VCaP (cell line): ENCODE measurements at regions not wholly inside any gene's neighbourhood (a gene's known extent, or its start where the extent isn't known, plus 50 kb on each side); places are given as distances from the start of the nearest gene placed in this dataset.

Experiments used
- H3K27ac ChIP-seq: fragments of 450-650 bp; 2 replicates; pipeline ENCODE4 v1.5.1; 2017
- TF ChIP-seq, protein P1 (sequence below): fragments of 450-650 bp; conservative IDR thresholded peaks from 2 replicates; pipeline ENCODE4 v1.5.1; 2017; ENCODE audit warnings: mild to moderate bottlenecking, moderate library complexity

GRCh38 chr13:90412980-90413379 is 934.5 kb upstream of the MIR17HG start:
- no peak overlapping the region for H3K27ac ChIP-seq
- TF ChIP-seq, protein P1, sequence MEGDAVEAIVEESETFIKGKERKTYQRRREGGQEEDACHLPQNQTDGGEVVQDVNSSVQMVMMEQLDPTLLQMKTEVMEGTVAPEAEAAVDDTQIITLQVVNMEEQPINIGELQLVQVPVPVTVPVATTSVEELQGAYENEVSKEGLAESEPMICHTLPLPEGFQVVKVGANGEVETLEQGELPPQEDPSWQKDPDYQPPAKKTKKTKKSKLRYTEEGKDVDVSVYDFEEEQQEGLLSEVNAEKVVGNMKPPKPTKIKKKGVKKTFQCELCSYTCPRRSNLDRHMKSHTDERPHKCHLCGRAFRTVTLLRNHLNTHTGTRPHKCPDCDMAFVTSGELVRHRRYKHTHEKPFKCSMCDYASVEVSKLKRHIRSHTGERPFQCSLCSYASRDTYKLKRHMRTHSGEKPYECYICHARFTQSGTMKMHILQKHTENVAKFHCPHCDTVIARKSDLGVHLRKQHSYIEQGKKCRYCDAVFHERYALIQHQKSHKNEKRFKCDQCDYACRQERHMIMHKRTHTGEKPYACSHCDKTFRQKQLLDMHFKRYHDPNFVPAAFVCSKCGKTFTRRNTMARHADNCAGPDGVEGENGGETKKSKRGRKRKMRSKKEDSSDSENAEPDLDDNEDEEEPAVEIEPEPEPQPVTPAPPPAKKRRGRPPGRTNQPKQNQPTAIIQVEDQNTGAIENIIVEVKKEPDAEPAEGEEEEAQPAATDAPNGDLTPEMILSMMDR = no peak

- TF ChIP-seq, protein P1 = no peak
- H3K27ac ChIP-seq = no peak overlapping the region
Measured at GRCh38 chr13:90413548-90413947, 933.9 kb upstream of the MIR17HG start.

DNA sequence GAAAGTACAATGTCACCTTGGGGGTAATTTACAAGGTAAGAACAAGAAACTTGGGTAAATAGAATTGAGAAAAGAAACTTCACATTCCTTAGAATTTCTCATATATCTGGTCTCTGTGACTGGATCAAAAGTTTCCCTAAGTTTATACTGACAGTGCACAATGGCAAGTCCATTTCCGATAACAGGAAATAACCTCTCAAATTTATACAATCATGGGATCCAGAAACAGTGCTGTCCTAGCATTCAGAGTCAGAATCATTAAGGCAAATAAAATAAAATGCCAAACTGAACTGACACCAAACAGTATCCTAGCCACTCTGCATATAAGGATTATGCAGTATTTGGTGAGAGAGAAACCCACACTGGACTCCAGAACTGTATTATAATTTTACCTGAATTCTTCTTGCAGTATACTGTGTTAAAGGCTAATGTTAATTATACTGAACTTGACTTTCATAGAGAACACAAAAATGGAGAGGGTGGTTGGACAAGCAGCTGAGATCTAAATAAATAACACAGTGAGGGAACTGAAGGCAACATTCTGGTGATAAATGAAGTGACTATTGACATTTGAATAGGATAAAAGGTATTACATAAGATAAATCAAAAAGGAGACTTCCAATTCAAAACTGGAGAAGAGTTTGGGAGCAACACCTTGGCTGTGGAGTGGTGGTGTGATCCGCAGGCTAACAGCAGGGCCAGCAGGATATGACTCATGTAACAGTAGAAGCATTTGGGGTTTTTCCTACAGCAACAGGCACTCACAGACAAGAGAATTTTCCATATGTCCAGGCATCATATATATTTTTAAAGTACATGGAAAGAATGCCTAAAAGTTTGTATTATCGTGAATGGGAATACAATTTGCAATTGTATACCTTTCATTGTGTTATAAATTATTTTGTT is 932.5 kb upstream of the MIR17HG start:
- H3K27ac ChIP-seq = no peak overlapping the region
- TF ChIP-seq, protein P1 = no peak

DNA sequence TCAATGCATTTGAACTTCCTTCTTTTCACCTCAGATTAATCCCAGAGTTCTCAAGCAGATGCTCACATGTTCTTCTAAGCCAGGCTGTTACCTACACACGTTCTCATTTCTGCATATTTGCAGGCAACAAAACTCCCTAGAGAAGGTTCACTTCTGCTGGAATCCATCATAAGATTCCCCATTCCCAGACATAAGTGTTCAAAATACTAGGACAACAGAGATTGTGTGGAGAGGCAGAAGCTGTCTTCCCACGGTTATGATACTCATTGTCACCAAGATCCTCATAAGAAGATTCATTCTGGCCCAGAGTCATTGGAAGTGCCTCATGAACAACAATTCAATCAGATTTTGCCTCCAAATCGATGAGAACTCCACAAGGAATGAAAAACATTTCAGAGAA is 931.6 kb upstream of the MIR17HG start:
- TF ChIP-seq, protein P1 = no peak
- no peak overlapping the region; the same call in 1 of the 2 replicates for H3K27ac ChIP-seq

GRCh38 chr13:90416519-90416918 is 931.0 kb upstream of the MIR17HG start:
- TF ChIP-seq, protein P1 = no peak
- H3K27ac ChIP-seq = no peak overlapping the region; the same call in 1 of the 2 replicates

- TF ChIP-seq, protein P1 = no peak
- H3K27ac ChIP-seq = no peak overlapping the region; the same call in 1 of the 2 replicates
Measured at GRCh38 chr13:90416938-90417337, 930.5 kb upstream of the MIR17HG start.

GRCh38 chr13:90420683-90421082 is 926.8 kb upstream of the MIR17HG start:
- TF ChIP-seq, protein P1 = no peak
- no peak overlapping the region for H3K27ac ChIP-seq
